Suprapubic skin (tissue), 4 donors: ENCODE measurements at regions not wholly inside any gene's neighbourhood (a gene's known extent, or its start where the extent isn't known, plus 50 kb on each side); places are given as distances from the start of the nearest gene placed in this dataset.

Experiments
- DNase-seq, 2 donors: peaks; one replicate each; pipeline ENCODE4 v3.0.0-alpha.2; 2019; ENCODE audit warnings: low spot score in 2 of 2
- H3K27ac ChIP-seq: fragments of 200-600 bp; sonication (generic); one replicate; pipeline ENCODE4 v1.5.1; 2019
- H3K27me3 ChIP-seq: fragments of 200-600 bp; sonication (generic); one replicate; pipeline ENCODE4 v1.5.1; 2019
- H3K36me3 ChIP-seq: fragments of 200-600 bp; sonication (generic); one replicate; pipeline ENCODE4 v1.5.1; 2019
- H3K4me1 ChIP-seq: fragments of 200-600 bp; sonication (generic); one replicate; pipeline ENCODE4 v1.5.1; 2019
- H3K4me3 ChIP-seq: fragments of 200-600 bp; sonication (generic); one replicate; pipeline ENCODE4 v1.5.1; 2019; ENCODE audit warnings: mild to moderate bottlenecking
- H3K9me3 ChIP-seq: fragments of 200-600 bp; sonication (generic); one replicate; pipeline ENCODE4 v1.5.1; 2019
- CTCF ChIP-seq, 2 donors: fragments of 200-600 bp in 1 of 2; fragments of 450-650 bp in 1 of 2; sonication (generic) in 1 of 2; IDR thresholded peaks; one replicate each; pipeline ENCODE4 v1.5.1; 2016 to 2019; ENCODE audit warnings: antibody characterized with exemption in 2 of 2, mild to moderate bottlenecking in 1 of 2, moderate library complexity in 1 of 2
- EP300 ChIP-seq: sonication (generic); formaldehyde crosslinking; IDR thresholded peaks from one replicate; pipeline ENCODE4 v1.6.1; 2017; ENCODE audit warnings: antibody characterized with exemption
- POLR2A ChIP-seq, 2 donors: fragments of 450-650 bp; IDR thresholded peaks; one replicate each; pipeline ENCODE4 v1.6.1; 2017; ENCODE audit warnings: antibody characterized with exemption in 2 of 2, mild to moderate bottlenecking in 2 of 2, moderate library complexity in 2 of 2
- POLR2AphosphoS5 ChIP-seq, 3 donors: sonication (generic); formaldehyde crosslinking; IDR thresholded peaks; one replicate each; pipeline ENCODE4 v1.6.1; 2017; ENCODE audit warnings: antibody characterized with exemption in 3 of 3
- WGBS: methylation state at CpG from one replicate; pipeline ENCODE4 v1.1.5; 2018; 5-methylcytosine and 5-hydroxymethylcytosine counted together

DNA sequence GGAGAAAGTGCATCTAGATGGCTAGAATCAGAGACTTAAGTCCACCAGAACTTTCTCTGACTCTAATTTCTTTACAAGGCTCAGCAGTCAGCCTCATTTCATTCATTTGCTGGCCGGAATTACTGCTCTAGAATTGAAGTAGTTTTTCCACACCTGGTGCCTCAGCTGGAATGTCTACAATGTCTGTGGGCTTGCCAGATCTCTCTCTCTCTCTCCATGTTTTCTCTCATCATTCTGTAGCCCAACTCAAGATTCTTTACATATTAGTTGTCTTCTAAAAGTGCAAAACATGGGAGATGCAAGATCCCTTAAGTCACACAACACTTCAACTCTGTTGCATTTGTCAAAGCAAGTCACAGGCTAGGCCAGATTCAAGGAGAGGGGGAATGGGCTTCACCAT, 103.9 kb upstream of the TAF11L2 start:
- Histone ChIP-seq H3K36me3 (no peaks in the 10 kb centered on the region), H3K27ac (no peak overlapping the region), H3K9me3 (no peaks in the 10 kb centered on the region), H3K27me3 (no peaks in the 10 kb centered on the region), H3K4me3 (no peak overlapping the region), H3K4me1 (no peaks in the 10 kb centered on the region)
- no peak for DNase-seq
- TF ChIP-seq POLR2A (IDR thresholded peaks at IDR 0.05) (no peak), POLR2AphosphoS5 (IDR thresholded peaks at IDR 0.05) (no peak), EP300 (no peak), CTCF (IDR thresholded peaks at IDR 0.05) (no peak)
- 65% methylated on average over 1 of the region's 1 CpG for WGBS

- Histone ChIP-seq H3K27ac (no peak overlapping the region), H3K27me3 (no peaks in the 10 kb centered on the region), H3K9me3 (no peaks in the 10 kb centered on the region), H3K4me1 (no peaks in the 10 kb centered on the region), H3K36me3 (no peaks in the 10 kb centered on the region), H3K4me3 (no peak overlapping the region)
- WGBS, result 81% methylated on average over 5 of the region's 5 CpGs
- DNase-seq, result no peak
- TF ChIP-seq POLR2AphosphoS5 (IDR thresholded peaks at IDR 0.05) (no peak), CTCF (IDR thresholded peaks at IDR 0.05) (no peak)
These were observed 102.7 kb upstream of the TAF11L2 start for GRCh38 chr5:17395106-17395880.

- H3K36me3 ChIP-seq, result no peaks in the 10 kb centered on the region
- DNase-seq, result no peak
- no peaks in the 10 kb centered on the region for H3K4me1 ChIP-seq
- WGBS, result 72% methylated on average over 4 of the region's 4 CpGs
- H3K9me3 ChIP-seq, result no peaks in the 10 kb centered on the region
- no peak overlapping the region for H3K27ac ChIP-seq
- TF ChIP-seq POLR2AphosphoS5 (IDR thresholded peaks at IDR 0.05) (no peak), CTCF (IDR thresholded peaks at IDR 0.05) (no peak)
- H3K27me3 ChIP-seq, result peaks cover 3% of the 10 kb centered on the region
- no peak overlapping the region for H3K4me3 ChIP-seq
These were observed 101.8 kb upstream of the TAF11L2 start for GRCh38 chr5:17396247-17396646.

GRCh38 chr5:17398431-17398830, 99.6 kb upstream of the TAF11L2 start:
- TF ChIP-seq EP300 (no peak), POLR2AphosphoS5 (IDR thresholded peaks at IDR 0.05) (no peak), CTCF (IDR thresholded peaks at IDR 0.05) (no peak), POLR2A (IDR thresholded peaks at IDR 0.05) (no peak)
- DNase-seq, result no peak
- H3K27ac ChIP-seq, result no peak overlapping the region
- H3K4me3 ChIP-seq, result no peak overlapping the region
- H3K9me3 ChIP-seq, result no peaks in the 10 kb centered on the region
- WGBS, result 23% methylated on average over 4 of the region's 4 CpGs
- H3K36me3 ChIP-seq, result no peaks in the 10 kb centered on the region
- H3K27me3 ChIP-seq, result peaks cover 8% of the 10 kb centered on the region
- no peaks in the 10 kb centered on the region for H3K4me1 ChIP-seq

- TF ChIP-seq EP300 (no peak), POLR2A (IDR thresholded peaks at IDR 0.05) (no peak), CTCF (IDR thresholded peaks at IDR 0.05) (no peak), POLR2AphosphoS5 (IDR thresholded peaks at IDR 0.05) (no peak)
- Histone ChIP-seq H3K9me3 (no peaks in the 10 kb centered on the region), H3K36me3 (no peaks in the 10 kb centered on the region), H3K4me3 (no peak overlapping the region), H3K4me1 (no peaks in the 10 kb centered on the region), H3K27ac (no peak overlapping the region), H3K27me3 (peaks cover 11% of the 10 kb centered on the region)
- DNase-seq, result no peak
- WGBS, result 69% methylated on average over 7 of the region's 7 CpGs
These were observed 98.9 kb upstream of the TAF11L2 start for GRCh38 chr5:17398866-17399835.
